Right atrium auricular region (tissue), 2 donors: ENCODE measurements at regions not wholly inside any gene's neighbourhood (a gene's known extent, or its start where the extent isn't known, plus 50 kb on each side); places are given as distances from the start of the nearest gene placed in this dataset.

Experiments
- DNase-seq: peaks from one replicate; pipeline ENCODE4 v3.0.0-alpha.2; 2019; ENCODE audit warnings: low spot score
- H3K27ac ChIP-seq, 2 donors: fragments of 200-600 bp; sonication (generic); 1 replicate in 1 of 2; 2 replicates in 1 of 2; pipeline ENCODE4 v1.5.1; 2016 to 2019
- H3K27me3 ChIP-seq, 2 donors: fragments of 200-600 bp; sonication (generic); one replicate each; pipeline versions ENCODE4 v1.5.1 to v1.6.0; 2017 to 2019
- H3K36me3 ChIP-seq: fragments of 200-600 bp; sonication (generic); one replicate; pipeline ENCODE4 v1.5.1; 2016
- H3K4me1 ChIP-seq, 2 donors: fragments of 200-600 bp; sonication (generic); one replicate each; pipeline versions ENCODE4 v1.5.1 to v1.6.0; 2017 to 2019
- H3K4me3 ChIP-seq, 2 donors: fragments of 200-600 bp; sonication (generic); 1 replicate in 1 of 2; 2 replicates in 1 of 2; pipeline ENCODE4 v1.5.1; 2017 to 2019; ENCODE audit warnings: mild to moderate bottlenecking in 1 of 2, moderate library complexity in 1 of 2
- H3K9me3 ChIP-seq, 2 donors: fragments of 200-600 bp; sonication (generic); one replicate each; pipeline ENCODE4 v1.5.1; 2019
- CTCF ChIP-seq, 2 donors: fragments of 200-600 bp; sonication (generic); IDR thresholded peaks; one replicate each; pipeline ENCODE4 v1.5.1; 2019; ENCODE audit warnings: antibody characterized with exemption in 2 of 2

GRCh38 chrY:19290925-19291324 is 453.6 kb downstream of the KDM5D start:
- Histone ChIP-seq H3K27ac (no peak overlapping the region), H3K27me3 (no peaks in the 10 kb centered on the region), H3K4me3 (no peak overlapping the region), H3K9me3 (no peaks in the 10 kb centered on the region), H3K4me1 (no peaks in the 10 kb centered on the region), H3K36me3 (no peaks in the 10 kb centered on the region)
- DNase-seq, result no peak
- no peak for TF ChIP-seq CTCF (IDR thresholded peaks at IDR 0.05)

GRCh38 chrY:19274076-19274475 is 470.4 kb downstream of the KDM5D start:
- Histone ChIP-seq H3K4me1 (no peaks in the 10 kb centered on the region), H3K9me3 (no peaks in the 10 kb centered on the region), H3K27ac (no peak overlapping the region), H3K4me3 (no peak overlapping the region), H3K27me3 (no peaks in the 10 kb centered on the region), H3K36me3 (no peaks in the 10 kb centered on the region)
- TF ChIP-seq CTCF (IDR thresholded peaks at IDR 0.05), result no peak
- DNase-seq, result no peak

- Histone ChIP-seq H3K27ac (no peak overlapping the region), H3K36me3 (no peaks in the 10 kb centered on the region)
- no peak for TF ChIP-seq CTCF (IDR thresholded peaks at IDR 0.05)
These were observed 476.2 kb downstream of the KDM5D start for GRCh38 chrY:19268331-19268730.

GRCh38 chrY:19265404-19265803 is 479.1 kb downstream of the KDM5D start:
- no peaks in the 10 kb centered on the region for H3K4me1 ChIP-seq
- no peaks in the 10 kb centered on the region for H3K9me3 ChIP-seq
- H3K27me3 ChIP-seq, result no peaks in the 10 kb centered on the region
- no peak overlapping the region for H3K27ac ChIP-seq
- H3K4me3 ChIP-seq, result no peak overlapping the region
- DNase-seq, result no peak
- no peak for TF ChIP-seq CTCF (IDR thresholded peaks at IDR 0.05)
- no peaks in the 10 kb centered on the region for H3K36me3 ChIP-seq

More at GRCh38 chrY:19268331-19268730, 476.2 kb downstream of the KDM5D start:
- Histone ChIP-seq H3K9me3 (no peaks in the 10 kb centered on the region), H3K27me3 (no peaks in the 10 kb centered on the region), H3K4me1 (no peaks in the 10 kb centered on the region), H3K4me3 (no peak overlapping the region)
- DNase-seq, result no peak

GRCh38 chrY:19262310-19262709 is 482.2 kb downstream of the KDM5D start:
- Histone ChIP-seq H3K36me3 (no peaks in the 10 kb centered on the region), H3K27ac (no peak overlapping the region), H3K9me3 (no peaks in the 10 kb centered on the region), H3K4me3 (no peak overlapping the region), H3K4me1 (no peaks in the 10 kb centered on the region), H3K27me3 (no peaks in the 10 kb centered on the region)
- no peak for TF ChIP-seq CTCF (IDR thresholded peaks at IDR 0.05)
- DNase-seq, result no peak

GRCh38 chrY:19232276-19232994 is 458.9 kb upstream of the HSFY2 start:
- TF ChIP-seq CTCF (IDR thresholded peaks at IDR 0.05), result no peak
- no peak for DNase-seq
- no peaks in the 10 kb centered on the region for H3K36me3 ChIP-seq
- H3K27me3 ChIP-seq, result no peaks in the 10 kb centered on the region
- no peak overlapping the region for H3K27ac ChIP-seq
- no peak overlapping the region for H3K4me3 ChIP-seq
- H3K9me3 ChIP-seq, result no peaks in the 10 kb centered on the region
- no peaks in the 10 kb centered on the region for H3K4me1 ChIP-seq
